Activated CD8-positive, alpha-beta T cell treated with anti-CD3 and anti-CD28 coated beads, Interleukin-2, amount 10 ng/mL, durations not matched to agents 7 days and 5 days (primary cell): ENCODE measurements at regions not wholly inside any gene's neighbourhood (a gene's known extent, or its start where the extent isn't known, plus 50 kb on each side); places are given as distances from the start of the nearest gene placed in this dataset.
"Not testable (repeated sequence)": the region's sequence is repeated elsewhere in the genome, so short reads cannot be mapped to it uniquely, and the experiment has no call there.

Source experiments
- ATAC-seq: fragments of 150-1000 bp; cut with Tn5 transposase; one replicate; pipeline ENCODE4 v1.10.0; 2021; ENCODE audit warnings: moderate library complexity
- CTCF ChIA-PET: fragments of 350-600 bp; sonication (Branson Sonifier 250); formaldehyde crosslinking; loops from one replicate; lab custom pipeline; 2021; ENCODE audit warnings: antibody characterized with exemption; lab: Charles Lee
- POLR2A ChIA-PET: fragments of 350-600 bp; sonication (Branson Sonifier 250); formaldehyde crosslinking; loops from one replicate; lab custom pipeline; 2021; ENCODE audit warnings: antibody characterized with exemption; lab: Charles Lee
- DNase-seq: peaks from one replicate; pipeline ENCODE4 v3.0.0-alpha.2; 2020
- H3K27ac Mint-ChIP-seq: one replicate; pipeline ENCODE4 v1.8.0; 2021; ENCODE audit warnings: mild to moderate bottlenecking, mixed read lengths
- H3K27me3 Mint-ChIP-seq: one replicate; pipeline ENCODE4 v1.8.0; 2021; ENCODE audit warnings: low read depth, mixed read lengths
- H3K36me3 Mint-ChIP-seq: one replicate; pipeline ENCODE4 v1.8.0; 2021; ENCODE audit warnings: low read depth, mixed read lengths
- H3K4me1 Mint-ChIP-seq: one replicate; pipeline ENCODE4 v1.8.0; 2021; ENCODE audit warnings: low read depth, mixed read lengths
- H3K4me3 Mint-ChIP-seq: one replicate; pipeline ENCODE4 v1.8.0; 2021; ENCODE audit warnings: mild to moderate bottlenecking, mixed read lengths
- H3K9me3 Mint-ChIP-seq: one replicate; pipeline ENCODE4 v1.8.0; 2022; ENCODE audit warnings: mixed read lengths; ENCODE audit not compliant: insufficient read depth

GRCh38 chr4:1589098-1589497, 95.0 kb downstream of the FAM53A start:
- ChIA-PET POLR2A (no interaction called here), CTCF (no interaction called here)
- Mint-ChIP-seq H3K9me3 (peaks cover 21% of the 10 kb centered on the region), H3K4me1 (no peaks in the 10 kb centered on the region), H3K27me3 (peaks cover 21% of the 10 kb centered on the region), H3K36me3 (no peaks in the 10 kb centered on the region), H3K4me3 (no peak overlapping the region), H3K27ac (no peak overlapping the region)
- ATAC-seq (no peak), DNase-seq (no peak)

DNA sequence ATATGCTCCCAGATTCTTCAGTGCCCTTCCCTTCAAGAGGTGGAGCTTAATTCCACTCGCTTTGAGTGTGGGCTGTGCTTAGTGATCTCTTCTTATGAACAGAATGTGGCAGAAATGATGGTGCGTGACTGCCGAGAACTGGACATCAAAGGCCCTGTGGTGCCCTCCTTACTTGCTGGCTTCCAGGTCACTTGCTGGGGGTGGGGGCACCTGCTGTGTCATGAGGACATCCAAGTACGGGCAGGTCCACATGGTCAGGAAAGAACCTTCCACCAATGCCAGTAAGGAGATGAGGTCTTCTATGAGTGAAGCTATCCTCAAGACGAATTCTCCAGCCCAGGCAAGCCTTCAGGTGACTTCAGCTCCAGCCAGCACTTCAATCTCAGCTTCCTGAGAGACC, 95.8 kb downstream of the FAM53A start:
- peaks cover 21% of the 10 kb centered on the region for H3K27me3 Mint-ChIP-seq
- no peak for DNase-seq
- POLR2A ChIA-PET, result no interaction called here
- no peaks in the 10 kb centered on the region for H3K4me1 Mint-ChIP-seq
- no peaks in the 10 kb centered on the region for H3K36me3 Mint-ChIP-seq
- CTCF ChIA-PET, result no interaction called here
- no peak for ATAC-seq
- H3K27ac Mint-ChIP-seq, result no peak overlapping the region
- no peak overlapping the region for H3K4me3 Mint-ChIP-seq
- H3K9me3 Mint-ChIP-seq, result peaks cover 21% of the 10 kb centered on the region

GRCh38 chr4:1584498-1584897, 99.6 kb downstream of the FAM53A start:
- DNase-seq, result no peak
- Mint-ChIP-seq H3K27me3 (peaks cover 15% of the 10 kb centered on the region), H3K4me3 (no peak overlapping the region), H3K36me3 (no peaks in the 10 kb centered on the region), H3K27ac (no peak overlapping the region), H3K4me1 (peaks cover 7% of the 10 kb centered on the region), H3K9me3 (peaks cover 11% of the 10 kb centered on the region)
- CTCF ChIA-PET, result interaction anchor here (1.0 to 1.1 kb wide), 2 partner anchors 21 to 45 kb away, joined by 3 to 4 read pairs; no protein-coding TSS in a partner anchor
- POLR2A ChIA-PET, result no interaction called here
- ATAC-seq, result no peak

DNA sequence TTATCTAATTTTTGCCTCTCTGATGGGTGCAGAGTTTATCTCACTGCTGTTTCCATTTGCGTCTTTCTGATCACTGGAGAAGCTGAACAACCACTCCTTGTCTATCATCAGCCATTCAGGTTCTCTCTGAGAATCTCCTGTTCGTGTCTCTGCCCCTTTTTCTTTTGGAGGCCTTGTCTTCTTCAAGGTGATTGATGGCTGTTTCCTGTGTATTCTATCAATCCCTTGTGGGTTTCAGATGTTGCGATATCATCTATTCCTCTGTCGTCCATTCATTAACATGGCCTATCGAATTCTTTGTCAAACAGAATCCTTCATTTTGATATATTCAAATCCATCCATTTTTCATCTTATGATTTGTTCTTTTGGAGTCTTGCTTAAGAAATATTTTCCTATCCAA, 100.3 kb downstream of the FAM53A start:
- POLR2A ChIA-PET, result no interaction called here
- H3K27me3 Mint-ChIP-seq, result peaks cover 12% of the 10 kb centered on the region
- no peaks in the 10 kb centered on the region for H3K36me3 Mint-ChIP-seq
- DNase-seq (no peak), ATAC-seq (no peak)
- H3K9me3 Mint-ChIP-seq, result peaks cover 6% of the 10 kb centered on the region
- no peak overlapping the region for H3K4me3 Mint-ChIP-seq
- H3K27ac Mint-ChIP-seq, result no peak overlapping the region
- CTCF ChIA-PET, result interaction anchor here (0.6 to 1.1 kb wide), 2 partner anchors 15 to 21 kb away, joined by 3 to 4 read pairs; no protein-coding TSS in a partner anchor
- peaks cover 7% of the 10 kb centered on the region for H3K4me1 Mint-ChIP-seq

- H3K4me3 Mint-ChIP-seq, result no peak overlapping the region
- DNase-seq, result no peak
Observed at GRCh38 chr4:1583051-1583785, 100.9 kb downstream of the FAM53A start.

DNA sequence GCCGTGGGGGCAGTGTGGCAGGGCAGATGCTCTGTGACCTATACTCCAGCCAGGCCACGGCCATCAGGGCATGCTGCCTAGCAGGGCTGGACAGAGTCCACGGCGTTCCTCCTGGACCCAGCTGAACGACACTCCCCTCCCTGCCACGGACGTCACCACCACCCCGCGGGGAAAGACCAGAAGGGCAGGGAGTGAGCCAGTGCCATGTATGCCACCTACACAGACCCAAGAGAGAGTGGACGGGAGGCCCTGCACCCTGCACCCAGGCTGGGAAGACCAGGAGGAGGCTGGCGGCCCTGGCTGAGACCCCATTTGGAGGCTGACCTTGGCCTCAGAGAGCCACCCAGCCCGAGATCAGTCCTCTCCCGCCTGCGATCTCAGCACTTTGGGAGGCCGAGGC, 101.9 kb downstream of the FAM53A start:
- DNase-seq (no peak), ATAC-seq (no peak)
- CTCF ChIA-PET, result interaction anchor here (1.2 to 1.8 kb wide), 2 partner anchors 23 to 33 kb away, joined by 4 to 6 read pairs; no protein-coding TSS in a partner anchor
- Mint-ChIP-seq H3K27me3 (peaks cover 5% of the 10 kb centered on the region), H3K4me1 (peaks cover 10% of the 10 kb centered on the region), H3K36me3 (no peaks in the 10 kb centered on the region), H3K27ac (no peak overlapping the region), H3K9me3 (no peaks in the 10 kb centered on the region), H3K4me3 (no peak overlapping the region)
- POLR2A ChIA-PET, result interaction anchor here (0.7 to 0.9 kb wide), 2 partner anchors 14 to 1381 kb away, joined by 3 read pairs; partner anchors contain the start of gene GRK4

More at GRCh38 chr4:1583051-1583785, 100.9 kb downstream of the FAM53A start:
- no peaks in the 10 kb centered on the region for H3K36me3 Mint-ChIP-seq
- H3K4me1 Mint-ChIP-seq, result peaks cover 9% of the 10 kb centered on the region
- H3K27me3 Mint-ChIP-seq, result peaks cover 8% of the 10 kb centered on the region
- ChIA-PET POLR2A (interaction anchor here (0.7 kb wide), 1 partner anchor 1380 kb away, joined by 3 read pairs; the partner anchor contains the start of gene GRK4), CTCF (interaction anchor here (0.8 to 1.8 kb wide), 3 partner anchors 22 to 34 kb away, joined by 3 to 6 read pairs (median 4); no protein-coding TSS in a partner anchor)
- H3K27ac Mint-ChIP-seq, result no peak overlapping the region
- ATAC-seq, result no peak
- no peaks in the 10 kb centered on the region for H3K9me3 Mint-ChIP-seq

GRCh38 chr4:1581164-1581894, 102.8 kb downstream of the FAM53A start:
- ChIA-PET POLR2A (interaction anchor here (0.9 kb wide), 1 partner anchor 15 kb away, joined by 3 read pairs; no protein-coding TSS in a partner anchor), CTCF (interaction anchor here (1.2 to 1.8 kb wide), 2 partner anchors 24 to 32 kb away, joined by 4 to 6 read pairs; no protein-coding TSS in a partner anchor)
- DNase-seq (peak; percentile 91), ATAC-seq (peak; percentile 50)
- H3K27ac Mint-ChIP-seq, result peak overlapping the region; percentile 63
- not testable (repeated sequence) for H3K27me3 Mint-ChIP-seq, H3K36me3 Mint-ChIP-seq, H3K9me3 Mint-ChIP-seq
- peaks cover 10% of the 10 kb centered on the region for H3K4me1 Mint-ChIP-seq
- H3K4me3 Mint-ChIP-seq, result peak overlapping the region; percentile 5

- peaks cover 10% of the 10 kb centered on the region for H3K4me1 Mint-ChIP-seq
- ChIA-PET CTCF (interaction anchor here (1.0 kb wide), 1 partner anchor 25 kb away, joined by 5 read pairs; no protein-coding TSS in a partner anchor), POLR2A (interaction anchor here (1.4 kb wide), 1 partner anchor 25 kb away, joined by 9 read pairs; no protein-coding TSS in a partner anchor)
- not testable (repeated sequence) for H3K27ac Mint-ChIP-seq, H3K27me3 Mint-ChIP-seq, ATAC-seq, H3K9me3 Mint-ChIP-seq, H3K4me3 Mint-ChIP-seq, DNase-seq, H3K36me3 Mint-ChIP-seq
Observed at GRCh38 chr4:1580692-1581012, 103.5 kb downstream of the FAM53A start.

GRCh38 chr4:1579901-1580691, 104.0 kb downstream of the FAM53A start:
- ChIA-PET POLR2A (interaction anchor here (1.0 to 1.4 kb wide), 2 partner anchors 25 to 141 kb away, joined by 3 to 9 read pairs; partner anchors contain the start of genes TACC3 and TMEM129), CTCF (interaction anchor here (0.6 to 1.1 kb wide), 3 partner anchors 10 to 311 kb away, joined by 3 to 5 read pairs (median 3); no protein-coding TSS in a partner anchor)
- Mint-ChIP-seq H3K4me3 (peak overlapping the region; percentile 68), H3K36me3 (no peaks in the 10 kb centered on the region), H3K27me3 (no peaks in the 10 kb centered on the region), H3K4me1 (peaks cover 10% of the 10 kb centered on the region), H3K9me3 (no peaks in the 10 kb centered on the region), H3K27ac (peak overlapping the region; percentile 84)
- ATAC-seq (peak; percentile 64), DNase-seq (peak; percentile 88)

DNA sequence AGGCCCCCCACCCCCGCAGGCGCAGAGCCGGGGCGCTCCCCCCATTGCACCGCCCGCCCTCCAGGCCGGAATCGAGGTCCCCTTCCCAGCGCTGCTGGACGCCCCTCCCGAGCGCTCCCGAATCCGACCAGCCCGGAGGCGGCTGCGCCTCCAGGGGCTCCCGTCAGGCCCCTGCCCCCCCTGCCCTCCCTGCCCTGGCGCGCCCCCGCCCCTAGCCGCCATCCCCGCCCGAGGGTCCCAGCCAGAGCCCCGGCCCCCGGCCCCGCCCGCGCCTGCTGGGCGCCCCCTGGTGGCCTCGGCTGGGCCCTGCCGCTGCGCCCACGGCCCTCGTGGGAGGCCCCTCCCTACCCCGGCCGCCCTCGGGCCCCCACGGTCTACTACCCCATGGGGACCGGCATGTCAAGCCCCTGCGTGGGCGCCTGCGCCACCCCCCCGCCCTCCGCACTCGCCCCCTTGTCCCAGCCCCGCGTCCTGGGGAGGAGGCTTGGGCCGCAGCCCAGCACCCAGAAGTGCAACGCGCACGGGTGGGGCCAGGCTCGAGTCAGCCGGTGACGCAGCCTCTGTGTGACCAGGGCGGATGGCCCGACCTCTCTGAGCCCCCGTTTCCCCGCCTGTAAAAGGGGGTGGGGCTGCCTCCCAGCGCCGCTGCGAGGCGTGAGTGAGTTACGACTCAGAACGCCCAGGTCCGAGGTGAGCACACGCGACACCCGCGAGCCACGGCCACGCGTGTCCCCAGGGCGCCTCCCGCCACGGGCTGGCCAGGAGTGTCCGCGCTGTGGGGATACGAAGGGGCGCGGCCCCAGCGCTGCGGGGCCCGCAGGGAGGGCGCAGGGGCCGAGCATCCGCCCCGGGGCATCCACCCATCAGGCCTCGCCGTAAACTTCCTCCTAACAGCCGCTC, 104.9 kb downstream of the FAM53A start:
- peak; percentile 75 for ATAC-seq
- H3K9me3 Mint-ChIP-seq, result no peaks in the 10 kb centered on the region
- no peaks in the 10 kb centered on the region for H3K27me3 Mint-ChIP-seq
- ChIA-PET POLR2A (interaction anchor here (1.0 to 1.4 kb wide), 2 partner anchors 26 to 142 kb away, joined by 3 to 9 read pairs; partner anchors contain the start of genes TACC3 and TMEM129), CTCF (interaction anchor here (0.6 to 1.1 kb wide), 3 partner anchors 11 to 312 kb away, joined by 3 to 5 read pairs (median 3); no protein-coding TSS in a partner anchor)
- H3K36me3 Mint-ChIP-seq, result no peaks in the 10 kb centered on the region
- peaks cover 10% of the 10 kb centered on the region for H3K4me1 Mint-ChIP-seq
- peak overlapping the region; percentile 68 for H3K4me3 Mint-ChIP-seq
- DNase-seq, result peak; percentile 86
- H3K27ac Mint-ChIP-seq, result peak overlapping the region; percentile 84
